Lung (tissue), 11 donors: ENCODE measurements at regions not wholly inside any gene's neighbourhood (a gene's known extent, or its start where the extent isn't known, plus 50 kb on each side); places are given as distances from the start of the nearest gene placed in this dataset.

Experiments
- ATAC-seq: fragments of 200-7000 bp; cut with Tn5 transposase; one replicate; pipeline ENCODE4 v1.9.1; 2020; ENCODE audit warnings: moderate number of reproducible peaks; ENCODE audit not compliant: insufficient read depth, low FRiP score
- DNase-seq, 3 donors: peaks; one replicate each; pipeline ENCODE4 v3.0.0-alpha.2; 2013 to 2017
- H3K27ac ChIP-seq, 2 donors: one replicate each; pipeline ENCODE4 v1.5.1; 2013; ENCODE audit warnings: mild to moderate bottlenecking in 2 of 2, moderate library complexity in 2 of 2, control low read depth in 1 of 2, inconsistent platforms in 1 of 2, low read depth in 1 of 2, low read length in 1 of 2
- H3K27me3 ChIP-seq, 3 donors: one replicate each; pipeline ENCODE4 v1.5.1; 2013; ENCODE audit warnings: low read length in 2 of 3; ENCODE audit not compliant: control insufficient read depth in 3 of 3, insufficient read depth in 3 of 3
- H3K36me3 ChIP-seq, 4 donors: one replicate each; pipeline ENCODE4 v1.5.1; 2013; ENCODE audit warnings: low read length in 4 of 4, mild to moderate bottlenecking in 1 of 4, moderate library complexity in 1 of 4; ENCODE audit not compliant: control insufficient read depth in 4 of 4, insufficient read depth in 4 of 4
- H3K4me1 ChIP-seq, 5 donors: one replicate each; pipeline ENCODE4 v1.5.1; 2013; ENCODE audit warnings: low read length in 5 of 5, mild to moderate bottlenecking in 2 of 5, moderate library complexity in 1 of 5; ENCODE audit not compliant: control insufficient read depth in 5 of 5, insufficient read depth in 5 of 5
- H3K4me3 ChIP-seq: one replicate; pipeline ENCODE4 v1.5.1; 2013; ENCODE audit warnings: mild to moderate bottlenecking, control low read depth, moderate library complexity
- H3K9ac ChIP-seq, 2 donors: one replicate each; pipeline ENCODE4 v1.5.1; 2013; ENCODE audit warnings: low read length in 2 of 2, control low read depth in 1 of 2; ENCODE audit not compliant: insufficient read depth in 1 of 2
- H3K9me3 ChIP-seq, 4 donors: one replicate each; pipeline ENCODE4 v1.5.1; 2013; ENCODE audit warnings: low read length in 3 of 4, mild to moderate bottlenecking in 1 of 4, moderate library complexity in 1 of 4; ENCODE audit not compliant: control insufficient read depth in 4 of 4, insufficient read depth in 3 of 4
- WGBS, 2 donors: extraction: QIAGEN DNeasy Blood & Tissue Kit; methylation state at CpG; one replicate each; pipeline ENCODE4 v1.1.7; 2013; 5-methylcytosine and 5-hydroxymethylcytosine counted together
- TF ChIP-seq, protein P1 (sequence below): IDR thresholded peaks from 2 replicates; pipeline ENCODE4 v1.5.1; 2012; ENCODE audit warnings: mild to moderate bottlenecking; ENCODE audit errors: control extremely low read depth, extremely low read depth
- donor health status: control.
- donor health status: control.
- donor health status: Bipolar disorder and iron deficiency.
- donor health status: healthy.
- donor health status: DM: yes; HTN: yes; CAD: no.

DNA sequence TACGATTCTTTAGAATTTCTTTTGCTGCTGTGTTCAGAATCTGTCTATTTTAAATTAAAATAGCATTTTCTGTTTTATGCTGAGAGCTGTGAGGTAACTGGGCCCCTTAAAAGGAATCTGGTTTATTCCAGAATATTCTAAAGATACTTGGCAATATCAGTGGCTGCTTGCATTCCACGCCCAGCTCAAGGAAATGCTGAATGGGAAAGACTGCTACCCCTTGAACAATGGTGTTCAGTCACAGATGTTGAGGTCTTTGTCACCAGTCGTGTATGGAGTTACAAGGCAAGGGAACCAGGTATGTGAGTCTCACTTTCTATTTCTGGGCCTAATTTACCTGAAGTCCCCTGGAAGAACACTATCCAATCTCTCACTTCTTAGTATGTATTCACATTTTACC lies 377.9 kb upstream of the CDH7 start:
- no peaks in the 10 kb centered on the region for H3K4me1 ChIP-seq
- WGBS, 2 donors: 84 to 89% methylated on average over 3 of the region's 3 CpGs
- ATAC-seq: no peak
- H3K4me3 ChIP-seq: no peak overlapping the region
- H3K9ac ChIP-seq: no peak overlapping the region
- TF ChIP-seq, protein P1, sequence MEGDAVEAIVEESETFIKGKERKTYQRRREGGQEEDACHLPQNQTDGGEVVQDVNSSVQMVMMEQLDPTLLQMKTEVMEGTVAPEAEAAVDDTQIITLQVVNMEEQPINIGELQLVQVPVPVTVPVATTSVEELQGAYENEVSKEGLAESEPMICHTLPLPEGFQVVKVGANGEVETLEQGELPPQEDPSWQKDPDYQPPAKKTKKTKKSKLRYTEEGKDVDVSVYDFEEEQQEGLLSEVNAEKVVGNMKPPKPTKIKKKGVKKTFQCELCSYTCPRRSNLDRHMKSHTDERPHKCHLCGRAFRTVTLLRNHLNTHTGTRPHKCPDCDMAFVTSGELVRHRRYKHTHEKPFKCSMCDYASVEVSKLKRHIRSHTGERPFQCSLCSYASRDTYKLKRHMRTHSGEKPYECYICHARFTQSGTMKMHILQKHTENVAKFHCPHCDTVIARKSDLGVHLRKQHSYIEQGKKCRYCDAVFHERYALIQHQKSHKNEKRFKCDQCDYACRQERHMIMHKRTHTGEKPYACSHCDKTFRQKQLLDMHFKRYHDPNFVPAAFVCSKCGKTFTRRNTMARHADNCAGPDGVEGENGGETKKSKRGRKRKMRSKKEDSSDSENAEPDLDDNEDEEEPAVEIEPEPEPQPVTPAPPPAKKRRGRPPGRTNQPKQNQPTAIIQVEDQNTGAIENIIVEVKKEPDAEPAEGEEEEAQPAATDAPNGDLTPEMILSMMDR: no peak
- H3K27me3 ChIP-seq: no peaks in the 10 kb centered on the region
- no peaks in the 10 kb centered on the region for H3K36me3 ChIP-seq
- DNase-seq: no peak
- H3K27ac ChIP-seq: no peak overlapping the region
- no peaks in the 10 kb centered on the region for H3K9me3 ChIP-seq

- Histone ChIP-seq H3K9ac (no peak overlapping the region), H3K9me3 (no peaks in the 10 kb centered on the region), H3K4me3 (no peak overlapping the region), H3K36me3 (no peaks in the 10 kb centered on the region), H3K27ac (no peak overlapping the region), H3K4me1 (no peaks in the 10 kb centered on the region), H3K27me3 (no peaks in the 10 kb centered on the region)
- TF ChIP-seq, protein P1: no peak
- ATAC-seq: no peak
- no peak for DNase-seq
- 18 to 19% methylated on average over 1 of the region's 1 CpG for WGBS, 2 donors
Measured at GRCh38 chr18:65365245-65365980, 385.4 kb upstream of the CDH7 start.

DNA sequence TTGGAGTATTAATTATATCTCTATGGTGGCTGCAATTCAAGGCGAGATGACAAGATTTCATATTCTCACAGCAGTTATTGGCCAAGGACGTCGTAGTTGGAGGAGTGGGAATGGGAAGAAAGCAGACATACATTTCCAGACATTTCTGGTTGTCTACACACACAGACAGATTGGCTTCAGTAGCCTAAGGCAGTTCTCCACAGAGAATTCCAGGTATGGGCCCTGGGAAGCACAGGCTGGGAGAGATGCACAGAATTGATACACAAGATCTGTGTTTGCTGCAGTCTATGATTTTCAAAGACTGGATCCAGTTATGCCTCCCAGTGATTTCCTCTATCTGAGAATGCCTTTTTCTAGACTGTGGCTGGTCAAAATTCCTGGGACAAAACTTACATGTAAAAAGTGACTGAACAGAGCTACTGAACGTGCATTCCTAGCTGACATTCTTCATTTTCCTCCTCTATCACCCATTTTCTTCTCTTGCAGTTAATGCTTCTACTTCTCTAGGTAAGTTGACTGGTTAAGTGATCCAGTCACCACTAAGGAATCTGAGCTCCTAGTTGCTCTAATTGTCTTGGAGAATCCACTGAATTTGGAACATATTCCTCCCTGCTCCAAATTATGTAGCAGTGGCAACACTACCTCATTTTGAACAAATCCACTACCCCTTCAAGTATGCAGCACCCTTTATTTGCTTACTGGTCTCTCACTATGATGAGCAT lies 386.7 kb upstream of the CDH7 start:
- H3K9me3 ChIP-seq: no peaks in the 10 kb centered on the region
- TF ChIP-seq, protein P1: no peak
- H3K27ac ChIP-seq: no peak overlapping the region
- no peak overlapping the region for H3K9ac ChIP-seq
- no peaks in the 10 kb centered on the region for H3K36me3 ChIP-seq
- ATAC-seq: no peak
- no peaks in the 10 kb centered on the region for H3K27me3 ChIP-seq
- no peak for DNase-seq
- H3K4me1 ChIP-seq: no peaks in the 10 kb centered on the region
- 62 to 81% methylated on average over 4 of the region's 4 CpGs for WGBS, 2 donors
- no peak overlapping the region for H3K4me3 ChIP-seq
